Ishikawa (cell line): ENCODE measurements at regions not wholly inside any gene's neighbourhood (a gene's known extent, or its start where the extent isn't known, plus 50 kb on each side); places are given as distances from the start of the nearest gene placed in this dataset.

Source experiments
- CEBPB ChIP-seq: IDR thresholded peaks from 2 replicates; pipeline ENCODE4 v1.6.1; 2012
- CREB1 ChIP-seq: IDR thresholded peaks from 2 replicates; pipeline ENCODE4 v1.6.1; 2012; ENCODE audit warnings: low read depth
- EGR1 ChIP-seq: IDR thresholded peaks from 2 replicates; pipeline ENCODE4 v1.6.1; 2012
- EP300 ChIP-seq: IDR thresholded peaks from 2 replicates; pipeline ENCODE4 v1.6.1; 2012; ENCODE audit warnings: borderline replicate concordance
- FOXM1 ChIP-seq: IDR thresholded peaks from 2 replicates; pipeline ENCODE4 v1.6.1; 2012; ENCODE audit warnings: low read depth, borderline replicate concordance
- MAX ChIP-seq: IDR thresholded peaks from 2 replicates; pipeline ENCODE4 v1.6.1; 2012
- NFIC ChIP-seq: IDR thresholded peaks from 2 replicates; pipeline ENCODE4 v1.6.1; 2012
- RAD21 ChIP-seq: IDR thresholded peaks from 2 replicates; pipeline ENCODE4 v1.6.1; 2012; ENCODE audit warnings: low read depth
- REST ChIP-seq: IDR thresholded peaks from 2 replicates; pipeline ENCODE4 v1.6.1; 2012; ENCODE audit warnings: low read depth, mild to moderate bottlenecking
- TAF1 ChIP-seq: IDR thresholded peaks from 2 replicates; pipeline ENCODE4 v1.6.1; 2012; ENCODE audit warnings: low read depth, mild to moderate bottlenecking
- TCF12 ChIP-seq: IDR thresholded peaks from 2 replicates; pipeline ENCODE4 v1.6.1; 2012; ENCODE audit warnings: low read depth
- TEAD4 ChIP-seq: IDR thresholded peaks from 2 replicates; pipeline ENCODE4 v1.6.1; 2012
- USF1 ChIP-seq: IDR thresholded peaks from 2 replicates; pipeline ENCODE4 v1.6.1; 2012
- YY1 ChIP-seq: IDR thresholded peaks from 2 replicates; pipeline ENCODE4 v1.6.1; 2012; ENCODE audit warnings: low read depth
- ZBTB7A ChIP-seq: IDR thresholded peaks from 2 replicates; pipeline ENCODE4 v1.6.1; 2012; ENCODE audit warnings: low read depth

GRCh38 chr2:173734797-173735196, 230.4 kb downstream of the SP3 start:
- no peak for TF ChIP-seq CREB1
- TF ChIP-seq USF1 = no peak
- TF ChIP-seq TEAD4 = no peak
- TF ChIP-seq ZBTB7A = no peak
- TF ChIP-seq RAD21 = no peak
- no peak for TF ChIP-seq CEBPB
- no peak for TF ChIP-seq TCF12
- no peak for TF ChIP-seq EP300
- no peak for TF ChIP-seq EGR1
- TF ChIP-seq MAX = no peak
- TF ChIP-seq NFIC = no peak
- no peak for TF ChIP-seq TAF1
- TF ChIP-seq FOXM1 = no peak
- no peak for TF ChIP-seq YY1
- TF ChIP-seq REST = no peak

GRCh38 chr2:173739006-173739405, 226.2 kb downstream of the SP3 start:
- TF ChIP-seq ZBTB7A (no peak), EP300 (no peak), CREB1 (no peak), NFIC (no peak), EGR1 (no peak), MAX (no peak), USF1 (no peak), TAF1 (no peak), YY1 (no peak), REST (no peak), TEAD4 (no peak), FOXM1 (no peak), TCF12 (no peak), CEBPB (no peak), RAD21 (no peak)

GRCh38 chr2:173740639-173741038, 224.5 kb downstream of the SP3 start:
- TF ChIP-seq ZBTB7A (no peak), TCF12 (no peak), TEAD4 (no peak), MAX (no peak), RAD21 (no peak), EGR1 (no peak), CEBPB (no peak), NFIC (no peak), EP300 (no peak), USF1 (no peak), FOXM1 (no peak), TAF1 (no peak), REST (no peak), YY1 (no peak)

GRCh38 chr2:173741759-173742158, 223.4 kb downstream of the SP3 start:
- TF ChIP-seq FOXM1 = no peak
- TF ChIP-seq NFIC = peak; percentile 56
